ENCODE measurements at regions not wholly inside any gene's neighbourhood (a gene's known extent, or its start where the extent isn't known, plus 50 kb on each side); places are given as distances from the start of the nearest gene placed in this dataset.

DNA sequence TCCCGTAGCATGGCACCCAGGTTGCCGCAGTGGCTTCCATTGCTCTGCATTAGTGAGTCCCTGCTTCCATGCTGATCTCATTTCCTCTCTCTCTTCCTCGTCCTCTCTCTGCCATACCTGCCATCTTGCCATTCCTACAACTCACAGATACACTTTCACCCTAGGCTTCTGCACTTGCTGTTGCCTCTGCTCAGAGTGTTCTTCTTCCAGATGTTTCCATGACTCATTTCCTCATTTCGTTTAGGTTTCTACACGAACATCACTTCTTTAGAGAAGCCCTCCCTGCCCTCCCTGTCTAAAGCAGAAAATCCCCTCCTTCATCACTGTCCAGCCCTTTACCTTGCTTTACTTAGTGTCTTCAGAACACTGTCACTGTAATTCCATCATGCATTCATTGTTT is 115.2 kb upstream of the WWC1 start:
- Histone ChIP-seq H3K9ac (ENCODE audit: low read length) (no peak overlapping the region), H3K36me3 (ENCODE audit: insufficient read depth, low read length) (no peaks in the 10 kb centered on the region), H3K4me2 (ENCODE audit: low read length) (no peak overlapping the region), H3K27ac (ENCODE audit: low read depth, low read length, poor library complexity, severe bottlenecking) (no peak overlapping the region), H4K20me1 (ENCODE audit: insufficient read depth, low read length) (no peaks in the 10 kb centered on the region), H3K9me2 (ENCODE audit: low read depth, low read length) (no peaks in the 10 kb centered on the region), H3K79me2 (ENCODE audit: insufficient read depth, low read length) (no peaks in the 10 kb centered on the region), H3K4me1 (ENCODE audit: insufficient read depth, low read length, severe bottlenecking) (no peaks in the 10 kb centered on the region), H3K9me3 (ENCODE audit: low read length) (no peaks in the 10 kb centered on the region), H2AFZ (ENCODE audit: low read length) (no peak overlapping the region), H3K4me3 (ENCODE audit: low read depth, low read length, poor library complexity, severe bottlenecking) (no peak overlapping the region), H3F3A (ENCODE audit: insufficient read depth, low read length) (no peaks in the 10 kb centered on the region), H3K27me3 (ENCODE audit: insufficient read depth, low read length) (no peaks in the 10 kb centered on the region)
- TF ChIP-seq EZH2 (IDR thresholded peaks at IDR 0.05; ENCODE audit: borderline replicate concordance, low read length): no peak
- TF ChIP-seq, protein P1, sequence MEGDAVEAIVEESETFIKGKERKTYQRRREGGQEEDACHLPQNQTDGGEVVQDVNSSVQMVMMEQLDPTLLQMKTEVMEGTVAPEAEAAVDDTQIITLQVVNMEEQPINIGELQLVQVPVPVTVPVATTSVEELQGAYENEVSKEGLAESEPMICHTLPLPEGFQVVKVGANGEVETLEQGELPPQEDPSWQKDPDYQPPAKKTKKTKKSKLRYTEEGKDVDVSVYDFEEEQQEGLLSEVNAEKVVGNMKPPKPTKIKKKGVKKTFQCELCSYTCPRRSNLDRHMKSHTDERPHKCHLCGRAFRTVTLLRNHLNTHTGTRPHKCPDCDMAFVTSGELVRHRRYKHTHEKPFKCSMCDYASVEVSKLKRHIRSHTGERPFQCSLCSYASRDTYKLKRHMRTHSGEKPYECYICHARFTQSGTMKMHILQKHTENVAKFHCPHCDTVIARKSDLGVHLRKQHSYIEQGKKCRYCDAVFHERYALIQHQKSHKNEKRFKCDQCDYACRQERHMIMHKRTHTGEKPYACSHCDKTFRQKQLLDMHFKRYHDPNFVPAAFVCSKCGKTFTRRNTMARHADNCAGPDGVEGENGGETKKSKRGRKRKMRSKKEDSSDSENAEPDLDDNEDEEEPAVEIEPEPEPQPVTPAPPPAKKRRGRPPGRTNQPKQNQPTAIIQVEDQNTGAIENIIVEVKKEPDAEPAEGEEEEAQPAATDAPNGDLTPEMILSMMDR (IDR thresholded peaks at IDR 0.05; ENCODE audit: low read length): no peak

DNA sequence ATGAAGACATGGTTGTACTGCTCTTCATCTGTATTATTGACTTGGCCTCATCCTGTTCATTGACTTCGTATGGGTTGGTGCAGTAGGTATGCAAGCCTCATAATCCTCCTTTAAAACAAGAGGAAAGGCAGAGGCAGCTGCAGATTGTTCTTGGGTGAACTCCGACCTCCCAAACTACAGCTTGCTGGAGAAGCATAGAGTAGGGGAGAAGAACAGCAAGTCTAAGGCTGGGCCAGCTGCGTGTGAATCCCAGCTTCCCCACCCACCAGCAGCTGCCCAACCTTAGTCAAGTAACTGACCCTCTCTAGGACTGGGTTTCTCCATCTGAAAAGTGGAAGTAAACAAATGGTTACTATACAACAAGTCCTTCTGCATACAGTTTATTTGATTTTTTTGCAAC is 114.5 kb upstream of the WWC1 start:
- Histone ChIP-seq H3K36me3 (ENCODE audit: insufficient read depth, low read length) (no peaks in the 10 kb centered on the region), H3K27ac (ENCODE audit: low read depth, low read length, poor library complexity, severe bottlenecking) (no peak overlapping the region), H3K9ac (ENCODE audit: low read length) (no peak overlapping the region), H3F3A (ENCODE audit: insufficient read depth, low read length) (no peaks in the 10 kb centered on the region), H3K27me3 (ENCODE audit: insufficient read depth, low read length) (no peaks in the 10 kb centered on the region), H4K20me1 (ENCODE audit: insufficient read depth, low read length) (no peaks in the 10 kb centered on the region), H3K9me2 (ENCODE audit: low read depth, low read length) (no peaks in the 10 kb centered on the region), H3K79me2 (ENCODE audit: insufficient read depth, low read length) (no peaks in the 10 kb centered on the region), H3K4me3 (ENCODE audit: low read depth, low read length, poor library complexity, severe bottlenecking) (no peak overlapping the region), H3K4me1 (ENCODE audit: insufficient read depth, low read length, severe bottlenecking) (no peaks in the 10 kb centered on the region), H2AFZ (ENCODE audit: low read length) (no peak overlapping the region), H3K9me3 (ENCODE audit: low read length) (no peaks in the 10 kb centered on the region), H3K4me2 (ENCODE audit: low read length) (no peak overlapping the region)
- no peak for TF ChIP-seq EZH2 (IDR thresholded peaks at IDR 0.05; ENCODE audit: borderline replicate concordance, low read length)
- TF ChIP-seq, protein P1 (IDR thresholded peaks at IDR 0.05; ENCODE audit: low read length): no peak

DNA sequence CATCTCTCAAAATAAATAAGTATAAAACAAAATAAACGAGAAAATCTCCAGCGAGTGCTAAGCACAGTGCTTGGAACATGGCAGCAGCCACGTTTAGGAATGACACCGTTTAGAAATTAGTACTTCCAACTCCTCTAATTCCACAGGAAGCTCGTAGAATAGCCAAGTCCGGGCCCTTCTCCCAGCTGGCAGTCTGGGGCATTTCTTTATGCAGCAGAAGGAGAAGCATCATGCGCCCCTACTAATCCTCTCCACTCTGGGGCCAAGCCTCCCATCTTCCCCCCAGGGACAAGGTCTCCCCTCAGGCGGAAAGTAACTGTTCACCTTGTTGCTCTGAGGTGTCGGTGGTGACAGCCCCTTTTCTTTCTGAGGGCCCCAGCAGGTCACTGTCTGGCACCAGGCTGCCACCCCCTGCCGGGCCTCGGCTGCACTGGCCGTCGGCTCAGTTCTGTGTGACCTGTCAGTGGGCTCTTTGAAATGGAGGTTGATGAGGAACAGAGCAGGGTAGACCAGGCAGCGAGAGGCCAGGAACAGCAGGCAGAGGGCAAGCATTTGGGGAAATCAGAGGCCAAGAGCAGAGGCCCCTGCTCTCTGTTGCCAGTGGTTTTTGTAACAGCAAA is 113.5 kb upstream of the WWC1 start:
- no peak overlapping the region for H3K4me3 ChIP-seq (ENCODE audit: low read depth, low read length, poor library complexity, severe bottlenecking)
- H3K36me3 ChIP-seq (ENCODE audit: insufficient read depth, low read length): no peaks in the 10 kb centered on the region
- H3K9me3 ChIP-seq (ENCODE audit: low read length): no peaks in the 10 kb centered on the region
- H3K4me2 ChIP-seq (ENCODE audit: low read length): no peak overlapping the region
- no peak overlapping the region for H3K27ac ChIP-seq (ENCODE audit: low read depth, low read length, poor library complexity, severe bottlenecking)
- no peak overlapping the region for H2AFZ ChIP-seq (ENCODE audit: low read length)
- no peaks in the 10 kb centered on the region for H3F3A ChIP-seq (ENCODE audit: insufficient read depth, low read length)
- no peaks in the 10 kb centered on the region for H3K27me3 ChIP-seq (ENCODE audit: insufficient read depth, low read length)
- no peaks in the 10 kb centered on the region for H3K9me2 ChIP-seq (ENCODE audit: low read depth, low read length)
- H3K4me1 ChIP-seq (ENCODE audit: insufficient read depth, low read length, severe bottlenecking): no peaks in the 10 kb centered on the region
- H3K79me2 ChIP-seq (ENCODE audit: insufficient read depth, low read length): no peaks in the 10 kb centered on the region
- H3K9ac ChIP-seq (ENCODE audit: low read length): no peak overlapping the region
- no peaks in the 10 kb centered on the region for H4K20me1 ChIP-seq (ENCODE audit: insufficient read depth, low read length)
- TF ChIP-seq, protein P1 (IDR thresholded peaks at IDR 0.05; ENCODE audit: low read length): no peak
- no peak for TF ChIP-seq EZH2 (IDR thresholded peaks at IDR 0.05; ENCODE audit: borderline replicate concordance, low read length)
